Breast epithelium (tissue), 3 donors: ENCODE measurements at regions not wholly inside any gene's neighbourhood (a gene's known extent, or its start where the extent isn't known, plus 50 kb on each side); places are given as distances from the start of the nearest gene placed in this dataset.

Experiments
- CTCF ChIP-seq, 3 donors: fragments of 450-650 bp; IDR thresholded peaks; one replicate each; pipeline ENCODE4 v1.5.1; 2016 to 2017; ENCODE audit warnings: antibody characterized with exemption in 3 of 3, mild to moderate bottlenecking in 3 of 3, moderate library complexity in 3 of 3
- POLR2A ChIP-seq: fragments of 450-650 bp; IDR thresholded peaks from one replicate; pipeline ENCODE4 v1.6.1; 2016; ENCODE audit warnings: antibody characterized with exemption, mild to moderate bottlenecking, moderate library complexity

DNA sequence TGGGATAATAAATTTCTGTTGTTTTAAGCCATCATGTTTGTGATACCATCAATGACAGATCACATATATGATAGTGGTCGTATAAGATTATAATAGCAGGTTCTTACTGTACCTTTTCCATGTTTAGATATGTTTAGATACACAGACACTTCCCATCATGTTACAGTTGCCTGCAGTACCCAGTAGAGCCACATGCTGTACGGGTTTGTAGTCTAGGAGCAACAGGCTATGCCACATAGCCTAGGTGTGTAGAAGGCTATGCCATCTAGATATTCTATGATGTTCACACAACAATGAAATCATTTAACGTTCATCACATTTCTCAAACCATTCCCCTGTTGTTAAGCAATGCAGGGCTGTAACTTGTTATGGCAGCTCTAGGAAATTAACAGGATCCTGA lies 132.9 kb upstream of the SH3BP4 start:
- TF ChIP-seq POLR2A (no peak), CTCF (IDR thresholded peaks at IDR 0.05) (peak in 1 of 3 donors; percentile 21)
